ENCODE measurements at regions not wholly inside any gene's neighbourhood (a gene's known extent, or its start where the extent isn't known, plus 50 kb on each side); places are given as distances from the start of the nearest gene placed in this dataset.

DNA sequence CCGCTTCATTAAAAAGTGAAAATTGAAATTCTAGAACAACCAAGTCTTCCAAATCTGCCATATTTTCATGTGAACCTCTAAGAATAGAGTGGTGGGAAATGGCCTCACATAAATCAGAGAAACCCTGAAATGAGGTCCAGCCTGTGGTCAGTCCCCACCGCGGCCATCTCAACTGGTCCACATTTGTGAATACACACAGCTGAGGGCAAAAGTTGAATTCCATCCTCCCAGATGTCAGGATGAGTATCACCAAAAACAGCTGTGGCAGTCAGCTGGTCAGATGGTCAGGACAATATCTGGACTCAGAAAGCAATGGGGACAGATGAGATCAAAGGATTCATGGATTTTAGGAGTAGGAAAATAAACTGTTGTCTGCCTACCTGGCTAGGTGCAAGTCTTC is 219.4 kb upstream of the NCKAP5 start:
- TF ChIP-seq, protein P1, sequence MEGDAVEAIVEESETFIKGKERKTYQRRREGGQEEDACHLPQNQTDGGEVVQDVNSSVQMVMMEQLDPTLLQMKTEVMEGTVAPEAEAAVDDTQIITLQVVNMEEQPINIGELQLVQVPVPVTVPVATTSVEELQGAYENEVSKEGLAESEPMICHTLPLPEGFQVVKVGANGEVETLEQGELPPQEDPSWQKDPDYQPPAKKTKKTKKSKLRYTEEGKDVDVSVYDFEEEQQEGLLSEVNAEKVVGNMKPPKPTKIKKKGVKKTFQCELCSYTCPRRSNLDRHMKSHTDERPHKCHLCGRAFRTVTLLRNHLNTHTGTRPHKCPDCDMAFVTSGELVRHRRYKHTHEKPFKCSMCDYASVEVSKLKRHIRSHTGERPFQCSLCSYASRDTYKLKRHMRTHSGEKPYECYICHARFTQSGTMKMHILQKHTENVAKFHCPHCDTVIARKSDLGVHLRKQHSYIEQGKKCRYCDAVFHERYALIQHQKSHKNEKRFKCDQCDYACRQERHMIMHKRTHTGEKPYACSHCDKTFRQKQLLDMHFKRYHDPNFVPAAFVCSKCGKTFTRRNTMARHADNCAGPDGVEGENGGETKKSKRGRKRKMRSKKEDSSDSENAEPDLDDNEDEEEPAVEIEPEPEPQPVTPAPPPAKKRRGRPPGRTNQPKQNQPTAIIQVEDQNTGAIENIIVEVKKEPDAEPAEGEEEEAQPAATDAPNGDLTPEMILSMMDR (IDR thresholded peaks at IDR 0.05) = no peak
- TF ChIP-seq POLR2A (IDR thresholded peaks at IDR 0.05) = no peak
